Midbrain (tissue), 1 donor: ENCODE measurements at regions not wholly inside any gene's neighbourhood (a gene's known extent, or its start where the extent isn't known, plus 50 kb on each side); places are given as distances from the start of the nearest gene placed in this dataset.
"Not testable (repeated sequence)": the region's sequence is repeated elsewhere in the genome, so short reads cannot be mapped to it uniquely, and the experiment has no call there.

Source experiments
- DNase-seq: peaks from one replicate; lab custom pipeline; 2025; lab: John Stamatoyannopoulos, UW

DNA sequence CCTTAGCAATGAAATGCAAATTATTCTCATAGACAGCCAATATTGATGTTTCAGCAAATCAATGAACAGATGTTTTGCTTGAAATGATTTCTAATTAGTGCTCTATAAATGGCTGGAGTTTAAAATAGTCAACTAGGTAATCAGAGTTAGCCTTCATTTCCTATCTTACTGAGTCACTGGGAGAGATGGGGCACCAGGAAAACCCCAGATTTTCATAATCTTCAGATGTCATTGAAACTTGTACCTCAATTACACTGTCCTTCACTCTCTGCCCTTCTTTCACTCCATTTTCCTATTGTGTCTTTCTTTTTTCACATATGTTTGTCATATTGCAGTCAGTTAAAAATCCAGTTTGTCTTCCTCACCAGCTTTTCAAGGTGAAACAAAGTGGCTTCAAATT is 92.7 kb downstream of the C12orf75 start:
- DNase-seq = no peak

DNA sequence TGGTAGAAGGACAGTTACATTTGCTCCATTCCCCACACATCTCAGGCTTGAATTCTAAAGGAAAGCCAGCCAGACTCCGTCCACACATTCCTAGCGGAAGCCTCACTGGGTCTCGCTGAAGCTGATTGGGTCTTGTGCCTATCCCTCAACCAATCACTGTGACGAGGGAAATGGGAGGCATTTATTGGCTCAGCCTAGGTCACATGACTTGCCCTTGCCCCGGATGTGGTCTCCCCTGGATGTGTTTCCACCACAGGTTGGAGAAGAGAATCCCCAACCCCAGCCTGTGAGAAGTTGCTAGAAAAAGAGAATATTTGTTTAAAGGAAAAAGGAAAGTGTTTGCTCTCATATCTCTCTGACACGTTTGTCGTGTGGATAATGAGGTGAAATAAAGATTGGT is 93.4 kb downstream of the C12orf75 start:
- no peak for DNase-seq

DNA sequence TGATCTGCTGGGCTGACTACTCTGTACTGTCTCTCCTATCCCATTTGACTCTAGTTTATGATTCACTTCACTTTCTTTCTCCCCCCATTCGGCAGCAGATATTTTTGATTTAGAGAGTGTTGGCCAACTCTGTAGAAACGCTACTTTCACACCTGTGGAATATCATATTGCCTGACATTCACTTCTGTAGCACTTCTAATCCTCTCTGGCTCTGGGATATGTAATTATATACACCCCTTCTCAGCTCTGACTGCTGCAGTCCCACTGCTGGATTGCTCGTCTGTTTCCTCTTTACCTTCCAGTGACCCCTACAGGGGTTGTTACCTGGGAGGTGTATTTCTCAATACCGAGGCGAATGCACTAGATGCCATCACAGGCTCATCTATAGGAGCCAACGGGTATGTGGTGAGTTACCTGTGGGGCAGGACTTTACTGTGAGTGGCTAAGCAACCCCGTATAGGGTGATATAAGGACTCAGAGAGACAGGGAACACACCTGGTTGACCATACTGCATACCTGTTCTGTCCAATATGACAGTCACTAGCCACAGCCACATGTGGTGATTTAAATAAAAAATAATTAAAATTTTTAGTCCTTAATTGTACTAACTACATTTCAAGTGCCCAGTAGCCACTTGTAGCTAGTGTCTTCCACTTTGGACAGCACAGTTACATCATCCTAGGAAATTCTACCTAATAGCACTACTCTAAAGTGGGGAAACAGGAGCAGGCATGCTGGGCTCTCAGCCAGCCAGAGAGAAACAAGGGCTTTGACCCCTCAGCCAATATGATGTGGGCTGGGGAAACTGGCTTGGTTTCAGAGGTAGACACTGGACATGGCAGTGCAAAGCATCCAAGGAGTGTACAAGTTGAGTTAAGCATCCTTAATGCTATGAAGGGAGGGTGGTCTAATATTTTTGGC is 95.0 kb downstream of the C12orf75 start:
- no peak for DNase-seq

DNA sequence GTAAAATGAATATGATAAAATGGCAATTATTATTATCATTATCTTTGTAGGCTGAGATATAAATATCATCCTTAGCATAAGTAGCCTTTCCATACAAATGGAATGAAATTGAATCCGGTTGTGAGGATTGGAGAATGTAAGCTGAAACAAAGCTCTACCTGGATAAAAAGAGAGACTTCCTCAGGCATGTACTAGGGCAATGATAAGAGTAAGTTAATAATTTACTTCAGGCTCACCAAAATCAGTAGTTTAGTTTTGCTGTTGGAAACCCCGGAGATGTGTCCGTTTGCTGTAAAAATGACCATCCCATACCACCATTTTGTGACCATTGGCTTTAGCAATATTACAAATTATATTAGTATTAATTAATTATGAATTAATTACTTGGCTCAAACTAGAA is 96.3 kb downstream of the C12orf75 start:
- DNase-seq = no peak

DNA sequence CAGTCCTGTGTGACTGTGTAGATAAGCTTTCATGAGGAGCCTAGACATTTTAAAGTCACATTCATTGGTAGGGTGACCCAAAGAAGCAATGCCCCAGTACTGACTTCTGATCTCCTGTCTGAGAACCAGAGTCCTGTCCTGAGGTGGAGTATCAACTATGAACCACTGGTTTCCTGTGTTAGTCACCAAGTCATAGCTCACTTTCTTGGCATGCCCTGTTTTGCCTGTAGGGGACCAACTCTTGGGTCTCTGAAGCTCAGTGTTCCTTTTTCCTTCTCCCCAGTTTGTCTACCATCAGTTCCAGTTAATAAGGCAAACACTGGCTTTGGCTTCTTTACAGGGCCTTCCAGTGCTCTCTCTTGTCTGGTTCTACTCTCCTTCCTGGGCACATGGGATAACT is 97.4 kb downstream of the C12orf75 start:
- no peak for DNase-seq

DNA sequence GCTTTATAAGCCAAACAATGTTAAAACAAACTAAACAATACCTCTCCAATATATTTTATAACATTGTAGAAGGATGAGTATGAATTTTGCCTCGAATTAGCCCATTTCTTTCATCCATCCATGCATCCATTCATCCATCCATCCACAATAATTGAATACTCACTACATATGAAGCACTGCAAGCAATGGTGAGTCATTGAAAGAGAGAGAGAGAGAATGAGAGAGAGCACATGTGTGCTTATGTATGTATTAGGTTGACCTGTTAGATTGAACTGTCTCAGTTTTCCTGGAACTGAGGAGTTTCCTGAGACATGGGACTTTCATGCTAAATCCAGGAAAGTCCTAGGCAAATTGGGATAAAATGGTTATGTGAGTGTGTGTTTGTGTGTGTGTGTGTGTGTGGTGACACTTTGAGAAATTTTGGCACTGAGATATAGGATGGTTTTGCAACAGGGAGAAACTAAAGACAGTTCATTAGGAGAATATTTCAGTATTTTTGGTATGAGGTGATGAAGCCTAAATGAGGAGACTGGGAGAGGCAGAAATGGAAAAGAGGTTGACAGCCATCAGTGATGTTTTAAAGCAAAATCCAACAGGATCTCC is 98.4 kb downstream of the C12orf75 start:
- no peak for DNase-seq

DNA sequence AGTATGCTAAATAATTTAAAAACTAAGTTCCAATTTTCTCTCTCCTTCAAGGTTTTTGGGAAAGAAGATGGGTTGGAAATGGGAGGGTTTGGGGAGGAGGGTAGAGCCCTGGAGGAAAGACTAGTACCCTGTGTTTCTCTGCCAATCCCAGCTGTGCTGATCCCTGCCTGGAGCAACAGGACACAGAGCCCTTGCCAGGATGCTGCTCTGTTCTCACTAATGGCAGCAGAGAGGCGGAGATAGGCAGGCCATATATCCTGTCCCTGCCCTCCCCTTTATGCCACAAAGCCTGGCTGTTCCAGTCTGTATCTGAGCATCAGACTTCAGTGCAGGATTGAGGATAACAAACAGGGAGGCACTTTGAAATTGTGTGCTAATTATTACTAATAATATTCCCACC is 99.0 kb downstream of the C12orf75 start:
- no peak for DNase-seq

DNA sequence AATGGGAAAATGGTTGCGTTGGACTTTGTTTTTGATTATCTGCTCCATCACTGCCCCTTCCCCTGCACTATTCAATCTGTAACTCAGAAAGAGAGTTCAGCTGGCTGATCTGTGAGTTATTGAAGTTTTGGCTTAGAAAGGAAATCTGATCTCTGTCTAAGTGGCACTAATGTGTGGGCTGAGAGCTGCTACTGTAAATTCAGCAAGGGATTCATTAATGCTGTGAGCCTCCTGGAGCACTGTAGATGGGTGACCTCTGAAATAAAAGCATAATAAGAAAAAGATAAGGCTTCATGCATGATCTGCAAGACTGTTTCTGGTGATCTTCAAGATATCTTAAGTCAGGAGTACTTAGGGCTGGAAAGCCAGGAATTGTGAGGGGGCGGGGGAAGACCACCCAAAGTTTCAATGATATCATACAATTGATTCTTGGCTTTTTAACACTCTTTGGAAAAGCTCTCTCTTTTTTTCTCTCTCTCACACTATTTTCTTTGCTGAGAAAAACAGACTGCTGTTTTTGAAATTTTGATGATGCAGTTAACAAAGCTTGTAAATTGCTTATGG is 101.1 kb downstream of the C12orf75 start:
- DNase-seq = no peak

DNA sequence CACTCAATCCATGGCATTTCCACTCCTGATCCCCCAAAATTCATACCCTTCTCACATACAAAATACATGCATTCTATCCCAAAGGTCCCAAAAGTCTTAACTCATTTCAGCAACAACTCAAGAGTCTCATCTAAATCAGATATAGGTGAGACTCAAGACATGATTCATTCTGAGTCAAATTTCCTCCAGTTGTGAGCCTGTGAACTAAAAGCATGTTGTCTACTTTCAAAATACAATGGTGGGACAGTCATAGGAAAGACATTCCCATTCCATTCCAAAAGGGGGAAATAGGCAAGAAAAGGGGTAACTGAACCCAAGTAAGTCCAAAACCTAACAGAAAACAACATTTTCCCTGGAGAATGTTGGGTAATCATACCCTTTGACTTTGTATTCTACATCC is 103.3 kb downstream of the C12orf75 start:
- no peak for DNase-seq

DNA sequence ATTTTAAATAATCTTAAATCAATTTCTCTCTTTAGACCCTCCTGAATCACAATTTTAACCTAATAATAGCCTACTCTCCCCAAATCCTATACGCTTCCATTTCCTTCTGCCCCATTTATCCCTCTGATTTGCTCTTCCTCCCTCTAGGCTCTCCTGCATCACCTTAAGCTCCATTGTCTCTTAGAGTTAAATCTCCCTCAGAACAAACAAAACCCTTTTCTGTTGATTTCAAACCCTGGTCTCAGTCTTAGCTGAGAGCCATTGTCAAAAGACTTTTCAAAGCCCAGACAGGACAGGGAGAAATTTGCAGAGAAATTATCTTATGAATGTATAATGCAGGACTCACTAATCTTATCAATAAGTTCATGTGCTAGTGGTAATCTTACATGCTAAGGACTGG is 106.1 kb downstream of the C12orf75 start:
- DNase-seq = no peak

DNA sequence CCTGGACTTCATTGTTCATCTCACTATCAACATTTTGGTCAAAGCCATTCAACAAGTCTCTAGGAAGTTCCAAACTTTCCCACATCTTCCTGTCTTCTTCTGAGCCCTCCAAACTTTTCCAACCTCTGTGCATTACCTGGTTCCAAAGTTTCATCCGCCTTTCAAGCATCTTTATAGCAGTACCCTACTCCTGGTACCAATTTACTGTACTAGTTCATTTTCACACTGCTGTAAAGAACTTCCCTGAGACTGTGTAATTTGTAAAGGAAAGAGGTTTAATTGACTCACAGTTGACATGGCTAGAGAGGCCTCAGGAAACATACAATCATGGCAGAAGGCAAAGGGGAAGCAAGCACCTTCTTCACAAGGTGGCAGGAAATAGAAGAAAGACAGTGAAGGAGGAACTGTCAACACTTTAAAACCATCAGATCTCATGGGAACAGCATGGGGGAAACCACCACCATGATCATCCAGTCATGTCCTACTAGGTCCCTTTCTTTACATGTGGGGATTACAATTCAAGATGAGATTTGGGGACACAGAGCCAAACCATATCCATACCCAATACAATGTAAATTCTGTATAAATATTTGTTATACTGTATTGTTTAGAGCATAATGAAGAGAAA is 109.7 kb downstream of the C12orf75 start:
- no peak for DNase-seq

DNA sequence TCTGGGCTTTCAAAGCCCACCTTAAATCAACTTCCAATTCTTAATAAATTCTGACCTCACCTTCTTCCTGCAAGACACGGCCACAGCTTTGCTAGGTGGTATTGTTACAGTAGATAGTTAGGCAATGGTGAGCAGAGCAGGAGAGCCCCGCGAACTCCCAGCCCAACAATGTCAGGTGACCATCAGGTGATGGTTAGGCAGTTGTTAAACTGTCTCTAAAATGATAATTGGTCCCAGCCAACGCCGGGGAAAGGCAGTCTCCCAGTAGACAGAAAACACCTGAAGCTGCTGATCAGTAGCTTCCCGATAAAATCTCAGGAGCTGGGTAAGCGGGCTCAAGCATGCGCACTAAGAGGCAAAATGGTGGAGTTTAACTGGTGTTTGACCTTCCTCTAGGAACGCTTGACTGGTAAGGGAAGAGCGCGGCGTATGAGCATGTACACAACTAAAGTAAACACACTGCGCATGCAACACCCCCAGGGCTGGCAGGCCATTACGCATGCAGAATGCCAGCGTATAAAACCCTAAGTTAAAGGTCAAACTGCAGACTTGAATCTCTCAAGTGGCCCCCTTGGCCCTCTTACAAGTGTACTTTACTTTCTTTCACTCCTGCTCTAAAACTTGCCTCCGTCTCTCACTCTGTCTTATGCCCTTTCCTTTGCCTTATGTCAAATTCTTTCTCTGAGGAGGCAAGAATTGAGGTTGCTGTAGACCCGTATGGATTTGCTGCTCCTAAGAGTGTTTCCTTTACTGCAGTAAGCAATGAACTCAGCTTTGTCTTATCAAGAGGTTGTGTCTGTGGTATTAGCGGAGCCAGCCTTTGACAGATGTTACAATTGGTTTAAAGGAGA is 113.5 kb downstream of the C12orf75 start:
- no peak for DNase-seq

DNA sequence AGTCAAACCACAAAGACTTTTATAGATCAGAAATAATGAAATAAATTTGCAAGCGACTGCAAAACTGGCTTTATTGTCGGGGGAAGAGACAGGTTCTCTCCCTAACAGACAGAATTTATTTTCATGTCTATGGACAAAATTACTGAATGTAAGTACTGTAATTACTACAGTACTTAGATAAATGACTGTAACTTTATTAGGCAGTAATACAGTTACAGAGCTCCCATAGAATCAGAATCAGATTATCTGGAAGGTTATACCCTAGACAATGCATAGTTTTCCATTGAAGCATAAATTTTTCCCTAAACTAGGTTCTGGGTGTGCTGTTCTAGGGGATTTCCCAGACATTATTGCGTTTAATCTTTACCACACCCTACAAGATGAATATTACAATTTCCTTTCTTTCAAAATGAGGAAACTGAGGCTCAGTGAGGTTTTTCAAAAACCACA is 114.2 kb downstream of the C12orf75 start:
- DNase-seq = no peak

DNA sequence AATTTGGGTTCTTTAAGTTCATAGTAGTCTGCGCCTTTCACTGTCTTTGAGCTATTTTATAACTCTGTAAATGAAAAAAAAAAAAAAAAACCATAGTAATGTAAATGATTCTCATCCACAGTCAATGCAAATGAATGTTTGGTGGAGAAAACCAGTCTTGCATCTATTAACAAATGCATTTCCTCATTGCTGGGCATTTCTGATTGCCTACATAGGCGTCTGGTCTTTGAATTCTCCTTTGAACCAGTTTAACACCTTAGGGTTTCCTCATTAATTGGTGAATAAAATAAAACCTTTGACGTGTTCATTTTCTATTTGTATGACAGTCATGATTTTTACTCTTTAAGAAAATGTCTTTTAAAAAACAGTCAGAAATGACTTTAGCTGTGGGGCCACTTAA is 114.8 kb downstream of the C12orf75 start:
- DNase-seq = no peak

DNA sequence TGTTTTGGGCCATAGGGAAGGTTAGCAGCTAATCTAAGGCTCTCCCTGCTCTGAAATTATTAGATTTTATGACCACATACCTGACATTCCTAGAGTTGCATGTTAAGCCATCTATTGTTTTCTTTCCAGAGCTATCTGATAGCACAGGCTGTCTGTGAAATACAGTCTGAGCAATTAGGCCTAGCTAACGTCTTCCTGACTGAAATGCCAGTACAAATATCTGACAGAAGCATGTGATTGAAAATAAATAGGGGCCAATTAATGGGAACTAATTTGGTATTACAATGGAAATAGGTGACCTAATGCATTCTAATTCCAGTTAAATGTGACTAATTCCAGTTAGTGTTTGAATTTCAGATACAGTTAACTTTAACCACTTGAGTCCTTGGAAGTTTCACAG is 115.2 kb downstream of the C12orf75 start:
- DNase-seq = no peak

DNA sequence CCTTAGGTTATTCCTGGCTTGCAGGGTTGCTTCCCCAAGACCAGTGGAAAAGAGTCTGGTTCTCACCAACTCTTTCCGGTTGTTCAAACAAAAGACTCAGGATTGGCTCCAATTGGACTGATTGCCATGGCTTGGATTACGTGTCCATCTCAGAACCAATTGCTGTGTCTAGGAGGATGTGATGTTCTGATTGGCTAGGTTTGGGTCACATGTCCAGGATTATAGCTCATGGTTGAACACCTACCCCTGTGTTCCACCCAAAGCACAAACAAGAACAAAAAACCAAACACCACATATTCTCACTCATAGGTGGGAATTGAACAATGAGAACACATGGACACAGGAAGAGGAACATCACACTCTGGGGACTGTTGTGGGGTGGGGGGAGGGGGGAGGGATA is 116.0 kb downstream of the C12orf75 start:
- DNase-seq = not testable (repeated sequence)

DNA sequence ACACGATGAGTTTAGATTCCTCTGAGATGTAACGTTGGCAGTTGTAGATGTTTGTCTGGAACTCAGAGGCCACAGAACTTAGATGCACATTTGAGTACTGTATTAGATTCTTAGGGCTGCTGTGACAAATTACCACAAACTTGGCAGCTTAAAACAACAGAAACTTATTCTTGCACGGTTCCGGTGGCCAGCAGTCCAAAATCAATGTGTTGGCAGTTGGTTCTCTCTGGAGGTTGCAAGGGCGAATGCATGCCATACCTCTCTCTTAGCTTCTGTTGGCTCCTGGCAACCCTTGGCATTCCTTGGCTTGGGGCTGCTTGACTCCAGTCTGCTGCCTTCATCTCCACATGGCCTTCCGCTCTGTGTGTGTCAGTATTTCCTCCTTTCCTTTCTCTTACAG is 118.9 kb downstream of the C12orf75 start:
- no peak for DNase-seq

DNA sequence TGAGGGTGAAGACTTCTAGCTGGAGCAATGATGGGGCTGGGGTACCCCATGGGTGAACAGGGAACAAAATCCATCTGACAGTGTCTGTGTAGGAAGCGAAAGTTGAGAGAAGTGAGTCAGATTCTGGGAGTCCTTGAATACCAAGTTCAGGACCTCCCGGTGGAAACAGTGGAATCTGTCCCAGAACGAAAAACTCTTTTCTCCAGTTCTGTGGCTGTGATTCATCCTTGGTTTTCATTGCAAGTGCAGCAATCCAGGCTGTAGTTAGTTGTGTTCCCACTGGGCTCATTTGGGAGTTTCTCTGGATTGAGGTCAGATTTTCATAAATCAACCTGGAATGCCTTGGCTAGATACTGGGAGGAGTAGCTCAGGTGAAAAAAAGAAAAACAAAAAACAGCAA is 120.7 kb downstream of the C12orf75 start:
- DNase-seq = no peak

DNA sequence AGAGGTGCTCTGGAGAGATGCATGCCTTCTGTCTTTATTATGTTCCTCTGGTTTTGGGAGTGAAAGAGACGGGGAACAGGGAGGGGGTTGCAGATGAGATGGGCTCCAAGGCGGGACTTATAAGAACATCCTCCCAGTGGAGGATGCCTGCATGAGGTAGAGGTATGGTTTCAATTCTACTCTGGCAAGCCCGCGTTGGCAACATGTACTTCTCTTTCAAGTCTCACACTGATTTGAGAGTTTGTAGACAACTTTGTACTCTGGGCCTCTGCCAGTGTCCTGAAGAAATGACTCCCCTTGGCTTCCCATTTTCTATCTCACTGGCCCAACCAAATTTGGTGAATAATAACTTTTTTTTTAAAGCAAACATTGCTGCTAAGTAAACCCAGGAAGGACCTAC is 121.3 kb downstream of the C12orf75 start:
- DNase-seq = no peak

DNA sequence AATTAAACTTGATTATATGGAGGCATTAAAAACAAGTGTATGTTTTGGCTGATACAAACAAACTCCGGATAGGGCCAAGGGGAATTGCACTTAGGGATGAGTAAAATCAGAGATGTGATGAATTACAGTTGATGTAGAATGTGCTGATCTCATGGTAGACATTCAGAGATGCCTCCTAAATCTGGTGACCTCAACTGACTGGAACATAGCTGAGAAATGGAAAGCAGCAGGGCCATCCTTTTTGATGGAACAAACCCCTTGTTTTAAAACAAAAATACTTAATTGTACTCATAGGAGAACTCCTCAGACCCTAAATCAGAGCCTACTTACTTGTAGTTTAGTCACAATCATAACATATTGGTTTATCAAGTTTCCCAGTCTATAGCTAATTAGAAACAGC is 122.8 kb downstream of the C12orf75 start:
- DNase-seq = no peak

DNA sequence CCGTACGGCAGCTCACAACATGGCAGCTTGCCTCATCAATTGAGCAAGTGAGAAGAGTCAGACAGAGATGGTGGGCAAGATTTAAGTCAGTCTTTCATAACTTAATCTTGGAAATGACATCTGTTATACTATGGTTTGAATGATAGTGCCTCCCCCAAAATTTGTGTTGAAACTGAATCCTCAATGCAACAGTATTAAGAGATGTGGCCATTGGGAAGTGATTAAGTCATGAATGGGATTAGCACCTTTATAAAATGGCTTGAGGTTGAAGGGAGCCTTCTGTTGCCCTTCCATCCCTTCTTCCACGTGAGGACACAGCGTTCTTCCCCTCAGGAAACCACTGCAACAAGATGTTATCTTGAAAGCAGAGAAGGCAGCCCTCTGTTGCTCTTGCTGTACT is 124.2 kb downstream of the C12orf75 start:
- DNase-seq = no peak

DNA sequence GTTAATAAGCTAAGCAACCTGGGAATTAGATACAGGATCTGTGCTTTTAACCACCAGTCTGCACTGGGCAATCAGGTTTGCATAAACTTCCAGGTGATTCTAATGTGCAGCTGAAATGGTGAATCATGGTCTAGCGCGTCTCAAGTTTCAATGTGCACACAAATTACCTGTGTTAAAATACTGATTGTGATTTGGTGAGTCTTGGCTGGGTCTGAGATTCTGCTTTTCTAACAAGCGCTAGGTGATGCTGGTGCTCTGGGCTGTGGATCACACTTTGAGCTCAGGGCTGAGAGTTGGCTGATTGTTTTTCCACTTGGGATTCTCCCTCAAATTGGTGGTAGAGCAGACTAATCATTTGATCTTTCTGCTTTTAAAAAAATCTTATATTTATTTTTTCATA is 124.8 kb downstream of the C12orf75 start:
- no peak for DNase-seq
